Stimulated activated CD4-positive, alpha-beta T cell treated with anti-CD3 and anti-CD28 coated beads, Interleukin-4, amount 100 ng/mL, for 24 hours (primary cell): ENCODE measurements at regions not wholly inside any gene's neighbourhood (a gene's known extent, or its start where the extent isn't known, plus 50 kb on each side); places are given as distances from the start of the nearest gene placed in this dataset.
"Not testable (repeated sequence)": the region's sequence is repeated elsewhere in the genome, so short reads cannot be mapped to it uniquely, and the experiment has no call there.

Experiments used
- DNase-seq: peaks from one replicate; pipeline ENCODE4 v3.0.0-alpha.2; 2020

- DNase-seq = no peak
Measured at GRCh38 chr7:41459623-41460261, 243.1 kb downstream of the INHBA start.

GRCh38 chr7:41459183-41459582 is 243.7 kb downstream of the INHBA start:
- DNase-seq = no peak

GRCh38 chr7:41457832-41458437 is 245.0 kb downstream of the INHBA start:
- DNase-seq = no peak

DNA sequence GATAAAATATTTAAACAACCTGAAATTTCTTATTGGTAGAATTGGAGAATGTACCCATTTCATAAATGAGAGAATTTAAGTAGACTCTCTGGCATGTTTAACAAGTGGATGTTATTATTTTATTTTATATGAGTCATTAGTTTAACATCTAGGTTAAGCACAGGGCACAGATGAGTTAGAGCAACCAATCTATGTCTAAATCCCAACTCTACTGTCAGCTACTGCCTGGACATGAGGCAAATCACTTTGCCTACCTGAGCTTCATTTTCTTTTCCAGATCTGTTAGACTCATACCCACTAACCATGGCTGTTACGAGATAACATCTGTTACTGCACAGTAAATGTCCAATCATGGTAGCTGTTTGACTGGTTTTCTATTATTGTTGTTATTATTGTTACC is 251.1 kb downstream of the INHBA start:
- DNase-seq = no peak

DNA sequence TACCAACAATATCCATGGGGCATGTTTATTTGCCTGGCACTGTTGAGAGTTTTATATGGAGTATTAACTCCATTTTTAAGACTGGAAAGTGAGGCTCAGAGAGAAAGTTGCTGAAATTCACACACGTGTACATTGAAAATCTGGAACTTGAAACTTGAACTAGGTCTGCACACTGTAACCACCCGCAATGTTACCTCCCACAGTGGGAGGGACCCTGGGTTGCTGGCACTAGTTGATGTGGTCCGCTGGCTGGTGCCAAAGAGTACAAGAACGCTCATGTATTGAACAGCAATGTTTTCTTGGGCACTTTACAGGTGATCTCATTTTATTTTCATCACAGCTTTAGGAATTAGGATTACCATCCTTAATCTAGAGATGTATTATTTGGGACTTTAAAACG is 253.2 kb downstream of the INHBA start:
- no peak for DNase-seq

GRCh38 chr7:41449286-41449685 is 253.6 kb downstream of the INHBA start:
- DNase-seq = no peak

GRCh38 chr7:41448104-41448503 is 254.8 kb downstream of the INHBA start:
- no peak for DNase-seq

DNA sequence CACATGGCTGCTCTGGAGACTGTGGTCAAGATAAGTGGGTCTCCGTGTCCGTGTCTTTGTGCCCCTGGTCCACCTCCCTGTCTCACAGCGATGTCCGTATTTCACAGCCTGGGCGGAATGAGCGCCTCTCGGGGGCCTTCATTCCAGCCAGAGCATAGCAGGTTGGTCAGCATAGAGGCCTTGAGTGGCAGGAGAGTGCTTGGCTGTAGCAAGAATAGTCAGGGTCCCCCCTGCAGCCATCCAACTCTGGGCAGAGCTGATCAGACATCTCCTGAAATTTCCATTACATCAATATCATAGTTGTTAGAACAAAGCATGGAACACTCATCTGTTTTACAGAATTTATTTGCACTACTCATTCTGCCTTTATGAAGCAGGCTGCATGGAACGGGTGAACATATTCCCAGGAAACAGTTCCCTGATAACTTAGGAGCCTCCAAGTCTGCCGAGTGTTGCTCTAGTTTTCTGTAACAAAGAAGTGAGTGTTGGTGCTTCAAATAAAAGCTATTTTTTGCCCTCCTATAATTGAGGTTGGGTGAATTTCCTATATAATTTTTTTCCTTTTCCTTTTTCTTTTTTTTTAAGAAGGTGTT is 255.3 kb downstream of the INHBA start:
- no peak for DNase-seq

DNA sequence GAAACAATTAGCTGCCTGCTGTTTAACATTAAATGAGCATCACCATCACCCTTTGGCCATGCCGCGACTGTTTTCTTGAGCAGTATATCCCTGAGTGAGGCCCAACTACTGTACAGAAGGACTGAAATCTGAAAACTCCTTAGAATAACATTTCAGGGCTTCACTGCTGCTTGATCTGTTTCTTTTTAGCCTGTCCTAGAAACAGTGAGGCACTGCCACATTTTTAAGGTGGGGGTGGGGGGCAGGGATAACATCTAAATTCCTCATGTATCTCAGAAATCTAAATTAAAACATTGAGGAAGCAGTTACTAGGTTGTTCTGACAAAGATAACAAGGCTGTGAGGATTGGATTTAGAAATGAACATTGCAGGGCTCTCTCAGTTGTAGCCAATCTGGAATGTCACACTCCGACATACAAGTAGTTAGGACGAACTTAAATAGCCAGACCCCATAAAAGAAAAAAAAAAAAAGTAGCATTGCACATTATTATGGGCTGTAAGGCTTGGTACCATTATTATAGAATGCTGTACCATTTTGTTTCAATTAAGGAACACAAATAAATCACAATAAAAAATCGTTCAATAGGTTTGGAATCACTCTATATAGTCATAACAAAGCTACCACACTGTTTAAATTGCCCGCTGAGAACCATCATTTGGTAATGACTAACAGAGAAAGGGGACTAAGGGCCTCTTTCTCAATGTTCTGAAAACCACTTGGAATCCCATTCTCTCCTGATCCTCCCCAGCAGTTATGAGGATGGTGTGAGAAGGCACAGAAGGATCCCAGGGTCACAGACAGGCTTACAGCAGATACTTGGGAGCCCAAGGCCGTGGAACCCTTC is 256.1 kb downstream of the INHBA start:
- no peak for DNase-seq

DNA sequence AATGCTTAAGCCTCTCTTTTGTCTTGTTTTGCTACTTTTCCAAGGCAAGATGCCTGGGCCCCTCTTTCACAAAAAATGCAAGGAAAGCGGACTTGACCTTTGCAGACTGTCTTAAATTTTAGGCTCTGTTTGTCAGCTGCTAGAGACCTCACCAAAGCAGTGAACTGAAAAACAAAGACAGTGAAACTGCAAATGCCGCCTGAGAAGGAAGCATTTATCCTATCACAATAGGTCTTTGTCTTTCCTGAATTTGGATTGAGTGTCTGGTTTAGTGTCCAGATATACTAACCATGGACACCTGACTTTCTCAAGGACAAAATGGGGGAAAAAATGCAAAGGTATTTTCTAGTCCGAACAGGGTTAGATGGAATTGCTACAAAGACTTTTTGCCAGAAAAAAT is 256.9 kb downstream of the INHBA start:
- no peak for DNase-seq

DNA sequence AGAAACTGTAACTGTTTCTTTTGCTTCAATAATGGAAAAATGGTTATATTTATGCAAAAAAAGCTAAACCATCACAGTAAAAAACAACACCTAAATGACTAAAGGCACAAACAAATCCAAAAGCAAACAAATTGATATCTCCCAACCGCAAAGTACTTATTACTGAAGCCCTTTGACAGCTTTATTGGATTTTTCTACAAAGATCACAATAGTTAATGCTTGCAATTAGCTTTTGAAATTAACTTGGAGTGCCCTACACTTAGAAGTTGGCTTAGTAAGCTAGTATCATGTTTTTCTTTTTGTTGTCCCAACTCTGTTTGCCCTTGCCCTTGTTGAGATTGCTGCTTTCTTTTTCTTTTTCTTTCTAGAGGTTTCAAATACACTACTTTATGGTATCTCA is 257.5 kb downstream of the INHBA start:
- no peak for DNase-seq

- no peak for DNase-seq
Measured at GRCh38 chr7:41439515-41439879, 263.4 kb downstream of the INHBA start.

GRCh38 chr7:41438705-41439514 is 264.0 kb downstream of the INHBA start:
- DNase-seq = no peak

- DNase-seq = no peak
Measured at GRCh38 chr7:41437257-41438196, 265.4 kb downstream of the INHBA start.

DNA sequence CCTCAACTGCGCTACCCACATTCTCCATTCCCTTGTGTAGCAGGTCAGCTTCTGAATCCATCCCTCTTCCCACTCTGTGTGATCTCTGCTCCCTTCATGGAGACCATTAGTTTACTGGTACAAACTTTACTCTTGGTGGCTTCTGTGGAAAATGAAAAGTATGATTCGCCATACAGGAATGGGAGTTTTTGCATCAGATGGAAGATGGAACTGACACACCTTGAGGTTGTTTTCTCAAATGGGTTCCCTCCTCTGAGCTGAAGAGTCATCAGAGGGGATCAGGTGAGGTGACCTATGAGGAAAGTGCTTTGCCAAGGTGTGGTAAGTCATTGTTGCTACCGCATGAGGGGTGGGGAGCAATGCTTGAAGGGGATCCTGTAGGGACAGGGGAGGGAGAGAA is 266.8 kb downstream of the INHBA start:
- DNase-seq = no peak

DNA sequence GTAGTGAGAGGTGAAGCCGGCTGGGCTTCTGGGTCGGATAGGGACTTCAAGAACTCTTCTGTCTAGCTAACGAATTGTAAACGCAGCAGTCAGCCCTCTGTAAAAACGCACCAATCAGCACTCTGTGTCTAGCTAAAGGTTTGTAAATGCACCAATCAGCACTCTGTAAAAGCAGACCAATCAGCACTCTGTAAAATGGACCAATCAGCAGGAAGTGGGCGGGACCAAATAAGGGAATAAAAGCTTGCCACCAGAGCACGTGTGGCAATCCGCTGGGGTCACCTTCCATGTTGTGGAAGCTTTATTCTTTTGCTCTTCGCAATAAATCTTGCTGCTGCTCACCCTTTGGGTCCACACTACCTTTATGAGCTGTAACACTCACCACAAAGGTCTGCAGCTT is 267.9 kb downstream of the INHBA start:
- DNase-seq = not testable (repeated sequence)

GRCh38 chr7:41431671-41432070 is 271.2 kb downstream of the INHBA start:
- DNase-seq = no peak

DNA sequence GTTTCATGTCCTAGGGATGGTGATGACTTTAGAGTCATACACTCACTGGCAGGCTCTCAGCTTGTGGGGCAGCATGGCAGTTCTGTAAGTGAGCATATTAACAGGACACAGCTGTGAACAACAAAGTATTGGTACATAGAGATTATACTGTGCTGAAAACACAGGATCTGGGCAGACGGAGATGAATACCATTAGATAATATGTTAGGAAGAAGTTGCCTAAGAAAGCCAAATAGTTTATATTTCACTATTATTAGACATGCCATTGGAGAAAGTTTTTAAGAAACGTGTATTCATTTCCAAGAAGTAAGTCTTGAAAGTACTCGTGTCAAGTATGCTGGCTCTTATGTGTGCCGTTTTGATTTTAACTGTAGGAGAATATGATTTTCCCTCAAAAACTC is 274.5 kb downstream of the INHBA start:
- DNase-seq = no peak

DNA sequence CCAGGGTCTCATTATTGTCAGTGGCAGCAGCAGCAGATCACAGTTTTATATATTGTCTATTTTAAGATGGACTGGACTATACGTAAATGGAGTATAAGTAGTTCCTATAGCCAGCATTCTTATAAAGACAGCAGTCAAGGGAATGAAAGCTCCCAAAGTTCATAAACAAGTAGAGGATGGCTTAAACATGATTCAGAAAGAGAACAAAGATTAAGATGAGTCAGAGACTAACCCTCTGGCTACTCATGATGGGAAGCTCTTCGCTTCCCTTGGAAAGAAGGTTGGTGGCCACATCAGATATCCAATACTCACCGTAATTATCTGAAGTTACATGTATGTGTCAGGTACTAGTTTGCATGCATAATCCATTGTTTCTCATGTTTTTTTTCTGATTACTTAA is 277.0 kb downstream of the INHBA start:
- no peak for DNase-seq

DNA sequence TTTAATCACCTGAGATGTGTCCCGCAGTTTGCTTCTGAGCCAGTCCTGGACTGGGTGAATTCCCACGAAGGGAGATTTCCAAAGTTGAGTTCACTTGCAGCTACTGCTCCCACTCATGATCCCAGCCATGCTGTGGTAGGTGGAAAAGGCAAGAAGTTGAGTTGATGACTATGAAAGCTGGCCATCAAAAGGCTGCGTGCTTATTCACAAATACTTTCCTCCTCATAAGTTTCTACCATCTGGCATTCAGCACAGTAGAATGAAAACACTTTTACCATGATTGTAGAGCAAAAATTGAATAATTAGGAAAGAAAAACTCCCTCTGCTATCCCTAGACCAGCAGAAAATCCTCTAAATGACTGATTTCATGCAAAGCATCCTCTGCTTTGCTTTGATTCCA is 281.8 kb downstream of the INHBA start:
- no peak for DNase-seq

- DNase-seq = no peak
Measured at GRCh38 chr7:41420421-41420820, 282.5 kb downstream of the INHBA start.

- DNase-seq = no peak
Measured at GRCh38 chr7:41418337-41418736, 284.6 kb downstream of the INHBA start.
